Ovary (tissue), 3 donors: ENCODE measurements at regions not wholly inside any gene's neighbourhood (a gene's known extent, or its start where the extent isn't known, plus 50 kb on each side); places are given as distances from the start of the nearest gene placed in this dataset.

Experiments
- CTCF ChIP-seq, 3 donors: fragments of 450-650 bp in 2 of 3; fragments of 200-600 bp in 1 of 3; IDR thresholded peaks; one replicate each; pipeline versions ENCODE4 v1.5.1 to v1.8.0; 2016 to 2022; ENCODE audit warnings: antibody characterized with exemption in 3 of 3, mild to moderate bottlenecking in 1 of 3
- EP300 ChIP-seq: sonication (generic); formaldehyde crosslinking; IDR thresholded peaks from one replicate; pipeline ENCODE4 v1.6.1; 2017; ENCODE audit warnings: antibody characterized with exemption
- POLR2A ChIP-seq: fragments of 450-650 bp; IDR thresholded peaks from one replicate; pipeline ENCODE4 v1.6.1; 2017; ENCODE audit warnings: antibody characterized with exemption, mild to moderate bottlenecking, moderate library complexity
- donor health status: DM: no; HTN: no; CAD: no.

GRCh38 chrX:10310511-10310910 lies 153.7 kb downstream of the CLCN4 start:
- no peak for TF ChIP-seq CTCF (IDR thresholded peaks at IDR 0.05)
- no peak for TF ChIP-seq POLR2A
- TF ChIP-seq EP300 = no peak
